ENCODE measurements at regions not wholly inside any gene's neighbourhood (a gene's known extent, or its start where the extent isn't known, plus 50 kb on each side); places are given as distances from the start of the nearest gene placed in this dataset.

GRCh38 chrX:106283841-106284240 lies 115.7 kb downstream of the PWWP3B start:
- ChIA-PET POLR2A (no interaction called here), RAD21 (ENCODE audit: low non-redundant PET in 1 of 2, low total read pairs in 2 of 2, uncharacterized antibody in 2 of 2, unreplicated experiment in 2 of 2) (no interaction called here), CTCF (no interaction called here)
- H3K27me3 ChIP-seq (ENCODE audit: insufficient read depth, low read length), result no peaks in the 10 kb centered on the region
- no peak overlapping the region for H3K4me3 ChIP-seq (replicated peaks in 1 of 2; ENCODE audit: low read depth in 1 of 2, low read length in 2 of 2)
- H3K36me3 ChIP-seq (ENCODE audit: control insufficient read depth in 1 of 2, insufficient read depth in 2 of 2, low read length in 2 of 2), result no peaks in the 10 kb centered on the region
- H2AFZ ChIP-seq (ENCODE audit: low read depth, low read length, poor library complexity, severe bottlenecking), result no peak overlapping the region
- peaks cover 0 to 20% of the 10 kb centered on the region in 2 experiments; a peak in 2 of 4 replicates for H3K4me1 ChIP-seq (ENCODE audit: control insufficient read depth in 1 of 2, insufficient read depth in 2 of 2, low read length in 2 of 2)
- H3K9me3 ChIP-seq (ENCODE audit: control insufficient read depth in 1 of 2, insufficient read depth in 1 of 2, low read depth in 1 of 2, low read length in 2 of 2), result no peaks in the 10 kb centered on the region
- no peaks in the 10 kb centered on the region for H4K20me1 ChIP-seq (ENCODE audit: insufficient read depth)
- TF ChIP-seq JUND (IDR thresholded peaks at IDR 0.05) (no peak), EGR1 (IDR thresholded peaks at IDR 0.05; ENCODE audit: low read depth) (no peak), ZFX (IDR thresholded peaks at IDR 0.05) (no peak), SRF (IDR thresholded peaks at IDR 0.05; ENCODE audit: low read depth) (no peak)
- no peaks in the 10 kb centered on the region for H3K79me2 ChIP-seq (ENCODE audit: insufficient read depth, low read length)
- no peak overlapping the region for H3K9ac ChIP-seq (ENCODE audit: low read length)
- ATAC-seq (no peak), DNase-seq (ENCODE audit: low read depth, low spot score) (no peak)
- intact Hi-C loops (cut with micrococcal nuclease), result no loop called here
- no TSS peak for BruUV-seq (replicated peaks)
- no peak overlapping the region for H3K27ac ChIP-seq (ENCODE audit: low read depth, low read length)
- no peaks in the 10 kb centered on the region for H3K9me2 ChIP-seq (ENCODE audit: insufficient read depth)
- H3K4me2 ChIP-seq (ENCODE audit: low read length), result no peak overlapping the region

GRCh38 chrX:106284431-106285025 lies 116.4 kb downstream of the PWWP3B start:
- H2AFZ ChIP-seq (ENCODE audit: low read depth, low read length, poor library complexity, severe bottlenecking), result no peak overlapping the region
- CTCF ChIA-PET, result no interaction called here
- RAD21 ChIA-PET (ENCODE audit: low non-redundant PET in 1 of 2, low total read pairs in 2 of 2, uncharacterized antibody in 2 of 2, unreplicated experiment in 2 of 2), result no interaction called here
- intact Hi-C loops (cut with micrococcal nuclease), result no loop called here
- H4K20me1 ChIP-seq (ENCODE audit: insufficient read depth), result no peaks in the 10 kb centered on the region
- no peaks in the 10 kb centered on the region for H3K79me2 ChIP-seq (ENCODE audit: insufficient read depth, low read length)
- no peaks in the 10 kb centered on the region for H3K9me2 ChIP-seq (ENCODE audit: insufficient read depth)
- peaks cover 0 to 13% of the 10 kb centered on the region in 2 experiments; a peak in 2 of 4 replicates for H3K4me1 ChIP-seq (ENCODE audit: control insufficient read depth in 1 of 2, insufficient read depth in 2 of 2, low read length in 2 of 2)
- DNase-seq (ENCODE audit: low read depth, low spot score) (no peak), ATAC-seq (no peak)
- no peak overlapping the region for H3K9ac ChIP-seq (ENCODE audit: low read length)
- no peak overlapping the region for H3K4me3 ChIP-seq (replicated peaks in 1 of 2; ENCODE audit: low read depth in 1 of 2, low read length in 2 of 2)
- TF ChIP-seq FOSL1 (IDR thresholded peaks at IDR 0.05; ENCODE audit: low read depth) (no peak), SP1 (IDR thresholded peaks at IDR 0.05; ENCODE audit: low read depth) (no peak), EGR1 (IDR thresholded peaks at IDR 0.05; ENCODE audit: low read depth) (no peak), EZH2phosphoT487 (IDR thresholded peaks at IDR 0.05; ENCODE audit: borderline replicate concordance) (no peak), CEBPB (IDR thresholded peaks at IDR 0.05; ENCODE audit: low read depth) (no peak), SRF (IDR thresholded peaks at IDR 0.05; ENCODE audit: low read depth) (no peak), REST (IDR thresholded peaks at IDR 0.05; ENCODE audit: low read depth) (no peak), JUND (IDR thresholded peaks at IDR 0.05) (no peak), MAX (IDR thresholded peaks at IDR 0.05) (no peak), ELF1 (IDR thresholded peaks at IDR 0.05; ENCODE audit: borderline replicate concordance, low read depth) (no peak), ZNF274 (IDR thresholded peaks at IDR 0.05; ENCODE audit: low read depth, low read length) (no peak), ATF3 (IDR thresholded peaks at IDR 0.05) (no peak)
- BruUV-seq (replicated peaks), result no TSS peak
- POLR2A ChIA-PET, result no interaction called here
- no peaks in the 10 kb centered on the region for H3K27me3 ChIP-seq (ENCODE audit: insufficient read depth, low read length)
- H3K4me2 ChIP-seq (ENCODE audit: low read length), result no peak overlapping the region
- no peaks in the 10 kb centered on the region for H3K9me3 ChIP-seq (ENCODE audit: control insufficient read depth in 1 of 2, insufficient read depth in 1 of 2, low read depth in 1 of 2, low read length in 2 of 2)
- H3K36me3 ChIP-seq (ENCODE audit: control insufficient read depth in 1 of 2, insufficient read depth in 2 of 2, low read length in 2 of 2), result no peaks in the 10 kb centered on the region
- no peak overlapping the region for H3K27ac ChIP-seq (ENCODE audit: low read depth, low read length)
